GM18909 (cell line): ENCODE measurements at regions not wholly inside any gene's neighbourhood (a gene's known extent, or its start where the extent isn't known, plus 50 kb on each side); places are given as distances from the start of the nearest gene placed in this dataset.
"Not testable (repeated sequence)": the region's sequence is repeated elsewhere in the genome, so short reads cannot be mapped to it uniquely, and the experiment has no call there.

Experiments used
- ATAC-seq: cut with Tn5 transposase; IDR thresholded peaks from one replicate; pipeline ENCODE4 v1.9.1; 2021; ENCODE audit warnings: mild to moderate bottlenecking; ENCODE audit not compliant: unreplicated experiment, poor library complexity

- no peak for ATAC-seq
Measured at GRCh38 chr15:66993090-66993489, 72.3 kb upstream of the SMAD3 start.

- ATAC-seq = no peak
Measured at GRCh38 chr15:66993874-66994696, 71.3 kb upstream of the SMAD3 start.

- ATAC-seq = no peak
Measured at GRCh38 chr15:66994927-66995656, 70.3 kb upstream of the SMAD3 start.

- no peak for ATAC-seq
Measured at GRCh38 chr15:66996094-66996493, 69.3 kb upstream of the SMAD3 start.

- ATAC-seq = no peak
Measured at GRCh38 chr15:66997212-66997611, 68.2 kb upstream of the SMAD3 start.

- ATAC-seq = not testable (repeated sequence)
Measured at GRCh38 chr15:66998234-66998633, 67.2 kb upstream of the SMAD3 start.

- no peak for ATAC-seq
Measured at GRCh38 chr15:66999046-66999968, 66.1 kb upstream of the SMAD3 start.

GRCh38 chr15:67000896-67001295, 64.5 kb upstream of the SMAD3 start:
- ATAC-seq = no peak

- ATAC-seq = no peak
Measured at GRCh38 chr15:67002368-67002767, 63.0 kb upstream of the SMAD3 start.

GRCh38 chr15:67003586-67003985, 61.8 kb upstream of the SMAD3 start:
- ATAC-seq = no peak

- ATAC-seq = no peak
Measured at GRCh38 chr15:67004142-67004541, 61.3 kb upstream of the SMAD3 start.

- no peak for ATAC-seq
Measured at GRCh38 chr15:67005294-67005996, 60.0 kb upstream of the SMAD3 start.

GRCh38 chr15:67006083-67007065, 59.0 kb upstream of the SMAD3 start:
- no peak for ATAC-seq

- ATAC-seq = no peak
Measured at GRCh38 chr15:67009576-67010569, 55.5 kb upstream of the SMAD3 start.

- no peak for ATAC-seq
Measured at GRCh38 chr15:67010898-67011616, 54.3 kb upstream of the SMAD3 start.

- no peak for ATAC-seq
Measured at GRCh38 chr15:67011617-67012005, 53.8 kb upstream of the SMAD3 start.

- no peak for ATAC-seq
Measured at GRCh38 chr15:67013696-67014095, 51.7 kb upstream of the SMAD3 start.
